Astrocyte (in vitro differentiated cells and primary cell): ENCODE measurements at regions not wholly inside any gene's neighbourhood (a gene's known extent, or its start where the extent isn't known, plus 50 kb on each side); places are given as distances from the start of the nearest gene placed in this dataset.

Experiments
- DNase-seq: peaks from one replicate; pipeline ENCODE4 v3.0.0-alpha.2; 2010; ENCODE audit warnings: low read depth
- FAIRE-seq: peaks from 2 replicates; lab custom pipeline; 2011; peaks lifted over from hg19 to GRCh38; lab: Jason Lieb, UNC
- H2AFZ ChIP-seq: 2 replicates; pipeline ENCODE4 v1.6.0; 2012; ENCODE audit warnings: low read depth, low read length, inconsistent platforms
- H3K27ac ChIP-seq: 2 replicates; pipeline ENCODE4 v1.5.1; 2011; ENCODE audit warnings: low read depth, low read length, inconsistent platforms
- H3K27me3 ChIP-seq: 2 replicates; pipeline ENCODE4 v1.6.0; 2011; ENCODE audit warnings: low read length, inconsistent platforms; ENCODE audit not compliant: insufficient read depth
- H3K36me3 ChIP-seq: 2 replicates; pipeline ENCODE4 v1.5.1; 2011; ENCODE audit warnings: low read length, inconsistent platforms; ENCODE audit not compliant: insufficient read depth
- H3K4me1 ChIP-seq: 2 replicates; pipeline ENCODE4 v1.5.1; 2011; ENCODE audit warnings: low read length, inconsistent platforms; ENCODE audit not compliant: insufficient read depth
- H3K4me2 ChIP-seq: 2 replicates; pipeline ENCODE4 v1.6.0; 2012; ENCODE audit warnings: low read length, inconsistent platforms
- H3K4me3 ChIP-seq: 2 replicates; pipeline ENCODE4 v1.5.1; 2011; ENCODE audit warnings: low read depth, mild to moderate bottlenecking, low read length, inconsistent platforms; ENCODE audit not compliant: insufficient read depth
- H3K79me2 ChIP-seq: 2 replicates; pipeline ENCODE4 v1.6.0; 2012; ENCODE audit warnings: mild to moderate bottlenecking, low read length, inconsistent platforms; ENCODE audit not compliant: insufficient read depth
- H3K9ac ChIP-seq: 2 replicates; pipeline ENCODE4 v1.6.0; 2012; ENCODE audit warnings: mild to moderate bottlenecking, low read length, inconsistent platforms
- H3K9me3 ChIP-seq: 2 replicates; pipeline ENCODE4 v1.5.1; 2012; ENCODE audit warnings: low read depth, mild to moderate bottlenecking, low read length, inconsistent platforms; ENCODE audit not compliant: insufficient read depth
- H4K20me1 ChIP-seq: 2 replicates; pipeline ENCODE4 v1.6.0; 2012; ENCODE audit warnings: low read length, inconsistent platforms; ENCODE audit not compliant: insufficient read depth
- H3K27ac Mint-ChIP-seq: one replicate; pipeline ENCODE4 v1.8.0; 2021; ENCODE audit warnings: mild to moderate bottlenecking, mixed read lengths; ENCODE audit not compliant: unreplicated experiment
- H3K27me3 Mint-ChIP-seq: one replicate; pipeline ENCODE4 v1.8.0; 2021; ENCODE audit warnings: low read depth, mixed read lengths; ENCODE audit not compliant: unreplicated experiment
- H3K36me3 Mint-ChIP-seq: one replicate; pipeline ENCODE4 v1.8.0; 2021; ENCODE audit warnings: low read depth, mixed read lengths; ENCODE audit not compliant: unreplicated experiment
- H3K4me1 Mint-ChIP-seq: one replicate; pipeline ENCODE4 v1.8.0; 2021; ENCODE audit warnings: low read depth, mixed read lengths; ENCODE audit not compliant: unreplicated experiment
- H3K4me3 Mint-ChIP-seq: one replicate; pipeline ENCODE4 v1.8.0; 2021; ENCODE audit warnings: mild to moderate bottlenecking, moderate library complexity, mixed read lengths; ENCODE audit not compliant: unreplicated experiment
- H3K9me3 Mint-ChIP-seq: one replicate; pipeline ENCODE4 v1.8.0; 2021; ENCODE audit warnings: mild to moderate bottlenecking, mixed read lengths; ENCODE audit not compliant: unreplicated experiment
- CTCF ChIP-seq: IDR thresholded peaks from 2 replicates; pipeline ENCODE4 v1.5.1; 2011; ENCODE audit warnings: low read depth, mild to moderate bottlenecking, inconsistent platforms, low read length, moderate library complexity; ENCODE audit not compliant: insufficient read depth
- EZH2 ChIP-seq: IDR thresholded peaks from 2 replicates; pipeline ENCODE4 v1.6.1; 2012; ENCODE audit warnings: mild to moderate bottlenecking, low read length, inconsistent platforms; ENCODE audit not compliant: insufficient read depth

DNA sequence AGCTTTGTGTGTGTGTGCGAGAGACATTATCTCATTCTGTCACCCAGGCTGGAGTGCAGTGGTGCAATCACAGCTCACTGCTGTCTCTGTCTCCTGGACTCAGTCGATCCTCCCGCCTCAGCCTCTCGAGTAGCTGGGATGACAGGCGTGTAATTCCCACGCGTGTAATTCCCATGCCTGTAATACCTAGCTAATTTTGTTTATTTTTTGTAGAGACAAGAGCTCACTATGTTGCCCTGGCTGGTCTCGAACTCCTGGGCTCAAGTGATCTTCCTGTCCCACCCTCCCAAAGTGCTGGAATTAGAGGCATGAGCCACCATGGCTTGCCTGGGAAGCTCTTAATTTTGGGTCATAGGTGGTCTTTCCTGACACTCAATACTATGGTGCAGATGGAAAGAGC, 205.3 kb upstream of the TNRC6C start:
- H3K4me2 ChIP-seq, result no peak overlapping the region
- TF ChIP-seq CTCF, result no peak
- TF ChIP-seq EZH2, result no peak
- no peak overlapping the region for H3K9ac ChIP-seq
- DNase-seq (no peak), FAIRE-seq (no peak)
- H3K4me1 ChIP-seq, result no peaks in the 10 kb centered on the region
- no peaks in the 10 kb centered on the region for H3K36me3 ChIP-seq
- no peaks in the 10 kb centered on the region for H3K79me2 ChIP-seq
- H3K27me3 ChIP-seq, result peaks cover 10% of the 10 kb centered on the region
- H3K27ac ChIP-seq, result no peak overlapping the region
- H3K27me3 Mint-ChIP-seq, result peaks cover 44% of the 10 kb centered on the region
- no peaks in the 10 kb centered on the region for H3K36me3 Mint-ChIP-seq
- H3K4me3 ChIP-seq, result no peak overlapping the region
- no peak overlapping the region for H3K4me3 Mint-ChIP-seq
- H3K4me1 Mint-ChIP-seq, result peaks cover 2% of the 10 kb centered on the region
- H3K9me3 ChIP-seq, result peaks cover 6% of the 10 kb centered on the region
- H3K27ac Mint-ChIP-seq, result no peak overlapping the region
- H4K20me1 ChIP-seq, result no peaks in the 10 kb centered on the region
- no peak overlapping the region for H2AFZ ChIP-seq
- H3K9me3 Mint-ChIP-seq, result peaks cover 12% of the 10 kb centered on the region

DNA sequence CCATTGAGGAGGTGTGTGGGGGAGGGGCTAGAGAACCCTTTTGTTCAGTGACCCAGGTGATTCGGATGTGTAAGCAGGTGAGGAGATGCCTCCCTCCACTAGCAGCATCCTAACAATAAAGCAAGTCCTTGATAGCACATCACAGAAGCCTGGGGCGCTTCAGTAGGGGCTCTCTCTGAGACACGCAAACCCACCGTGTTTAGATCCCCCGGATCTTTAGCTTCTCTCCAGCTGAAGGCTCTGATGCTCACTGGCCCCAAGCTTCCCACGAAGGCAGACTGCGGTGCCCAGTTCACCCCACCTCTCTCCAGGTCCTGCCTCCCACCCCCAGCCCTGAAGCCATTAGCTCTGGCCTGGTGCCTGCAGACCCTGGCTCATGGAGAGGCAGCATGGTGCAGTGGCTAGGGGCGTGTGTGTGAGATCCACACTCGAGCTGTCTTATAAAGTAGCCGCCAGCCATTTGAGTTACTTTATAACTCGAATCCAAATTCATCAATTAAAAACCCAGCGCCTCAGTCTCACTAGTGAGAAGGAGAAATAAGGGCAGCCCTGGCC, 204.7 kb upstream of the TNRC6C start:
- Histone ChIP-seq H3K9ac (no peak overlapping the region), H4K20me1 (no peaks in the 10 kb centered on the region), H3K27me3 (peaks cover 6% of the 10 kb centered on the region), H2AFZ (no peak overlapping the region), H3K4me3 (no peak overlapping the region), H3K9me3 (peaks cover 6% of the 10 kb centered on the region), H3K27ac (no peak overlapping the region), H3K36me3 (no peaks in the 10 kb centered on the region), H3K79me2 (no peaks in the 10 kb centered on the region), H3K4me1 (no peaks in the 10 kb centered on the region), H3K4me2 (no peak overlapping the region)
- H3K27ac Mint-ChIP-seq, result no peak overlapping the region
- H3K4me1 Mint-ChIP-seq, result peaks cover 2% of the 10 kb centered on the region
- FAIRE-seq (no peak), DNase-seq (no peak)
- no peak for TF ChIP-seq EZH2
- TF ChIP-seq CTCF, result no peak
- H3K9me3 Mint-ChIP-seq, result peaks cover 12% of the 10 kb centered on the region
- H3K27me3 Mint-ChIP-seq, result peaks cover 45% of the 10 kb centered on the region
- no peaks in the 10 kb centered on the region for H3K36me3 Mint-ChIP-seq
- no peak overlapping the region for H3K4me3 Mint-ChIP-seq

GRCh38 chr17:77754956-77755355, 203.5 kb upstream of the TNRC6C start:
- H3K27me3 Mint-ChIP-seq, result peaks cover 39% of the 10 kb centered on the region
- Histone ChIP-seq H3K4me3 (no peak overlapping the region), H3K27me3 (peaks cover 6% of the 10 kb centered on the region), H3K4me1 (no peaks in the 10 kb centered on the region), H4K20me1 (no peaks in the 10 kb centered on the region), H3K36me3 (no peaks in the 10 kb centered on the region), H3K9me3 (peaks cover 6% of the 10 kb centered on the region), H3K4me2 (no peak overlapping the region), H3K27ac (no peak overlapping the region), H3K9ac (no peak overlapping the region), H2AFZ (no peak overlapping the region), H3K79me2 (no peaks in the 10 kb centered on the region)
- H3K4me1 Mint-ChIP-seq, result no peaks in the 10 kb centered on the region
- DNase-seq (no peak), FAIRE-seq (no peak)
- TF ChIP-seq CTCF (no peak), EZH2 (no peak)
- H3K4me3 Mint-ChIP-seq, result no peak overlapping the region
- H3K36me3 Mint-ChIP-seq, result no peaks in the 10 kb centered on the region
- no peak overlapping the region for H3K27ac Mint-ChIP-seq
- H3K9me3 Mint-ChIP-seq, result peaks cover 12% of the 10 kb centered on the region
